ENCODE measurements at regions not wholly inside any gene's neighbourhood (a gene's known extent, or its start where the extent isn't known, plus 50 kb on each side); places are given as distances from the start of the nearest gene placed in this dataset.

DNA sequence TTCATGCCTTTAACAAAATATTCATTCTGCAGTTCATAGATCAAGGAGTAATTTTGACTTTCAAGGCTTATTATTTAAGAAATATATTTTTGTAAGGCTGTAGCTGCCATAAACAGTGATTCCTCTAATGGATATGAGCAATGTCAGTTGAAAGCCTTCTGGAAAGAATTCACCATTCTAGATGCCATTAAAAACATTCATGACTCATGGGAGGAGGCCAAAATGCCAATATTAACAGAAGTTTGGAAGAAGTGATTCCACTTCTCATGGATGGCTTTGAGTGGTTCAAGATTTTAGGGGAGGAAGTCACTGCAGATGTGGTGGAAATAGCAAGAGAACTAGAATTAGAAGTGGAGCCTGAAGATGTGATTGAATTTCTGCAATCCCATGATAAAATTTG lies 229.1 kb downstream of the DEPDC1B start:
- intact Hi-C loops (cut with micrococcal nuclease) (no loop called here), dilution Hi-C loops (cut with HindIII; ENCODE audit: low sequenced_read_pairs, unreplicated experiment) (no loop called here), in situ Hi-C loops (cut with MboI; ENCODE audit: low sequenced_read_pairs) (no loop called here)
- Histone ChIP-seq H3K56ac (ENCODE audit: extremely low read depth, insufficient read depth, low read length) (no peak overlapping the region), H3K9me1 (ENCODE audit: insufficient read depth, low read length) (no peaks in the 10 kb centered on the region), H2AK9ac (replicated peaks; ENCODE audit: low read depth, low read length, poor library complexity) (no peak overlapping the region), H3K18ac (ENCODE audit: low read depth, low read length) (no peak overlapping the region), H4K20me1 (ENCODE audit: insufficient read depth, low read length) (no peaks in the 10 kb centered on the region), H3K27ac (ENCODE audit: insufficient read depth, low read length) (no peak overlapping the region), H2BK120ac (ENCODE audit: low read depth, low read length) (no peak overlapping the region), H3K4me1 (ENCODE audit: control insufficient read depth, insufficient read depth, low read length) (no peaks in the 10 kb centered on the region), H3K23ac (ENCODE audit: low read depth, low read length) (no peak overlapping the region), H4K5ac (ENCODE audit: low read depth, low read length) (no peak overlapping the region), H3K4me2 (ENCODE audit: low read depth, low read length) (no peak overlapping the region), H4K8ac (ENCODE audit: low read depth in 2 of 2, low read length in 2 of 2) (no peak overlapping the region), H2AK5ac (ENCODE audit: low read depth, low read length) (no peak overlapping the region), H3K9ac (ENCODE audit: low read depth, low read length) (no peak overlapping the region), H3K4me3 (ENCODE audit: insufficient read depth, low read depth, low read length) (no peak overlapping the region), H2AFZ (replicated peaks; ENCODE audit: low read length, poor library complexity) (no peak overlapping the region), H3K79me1 (ENCODE audit: low read depth in 1 of 2, low read length in 2 of 2) (no peaks in the 10 kb centered on the region), H4K91ac (ENCODE audit: insufficient read depth, low read depth, low read length) (no peak overlapping the region), H3K36me3 (ENCODE audit: control insufficient read depth, insufficient read depth, low read length) (no peaks in the 10 kb centered on the region), H2BK15ac (ENCODE audit: low read depth, low read length) (no peak overlapping the region), H2BK5ac (ENCODE audit: low read depth, low read length, poor library complexity, severe bottlenecking) (no peak overlapping the region), H3K4ac (ENCODE audit: low read depth, low read length) (no peak overlapping the region), H3K27me3 (ENCODE audit: control insufficient read depth, insufficient read depth, low read length) (no peaks in the 10 kb centered on the region), H3K9me3 (ENCODE audit: control insufficient read depth, insufficient read depth, low read length) (no peaks in the 10 kb centered on the region), H2BK20ac (ENCODE audit: low read depth, low read length) (no peak overlapping the region), H3K14ac (replicated peaks; ENCODE audit: low read depth, low read length) (no peak overlapping the region)
- ChIA-PET CTCF (no interaction called here), POLR2A (ENCODE audit: unreplicated experiment) (no interaction called here)
- TF ChIP-seq RFX5 (IDR thresholded peaks at IDR 0.05; ENCODE audit: low read depth, low read length): no peak
- no peak for TF ChIP-seq CHD1 (IDR thresholded peaks at IDR 0.05; ENCODE audit: low read depth, low read length)
- TF ChIP-seq NFE2L2 (IDR thresholded peaks at IDR 0.05; ENCODE audit: low read depth, low read length): no peak
- TF ChIP-seq POLR2A (IDR thresholded peaks at IDR 0.05; ENCODE audit: low read depth, low read length): no peak
- no peak for TF ChIP-seq FOS (IDR thresholded peaks at IDR 0.05; ENCODE audit: low read depth, low read length)
- no peak for TF ChIP-seq MAZ (IDR thresholded peaks at IDR 0.05; ENCODE audit: borderline replicate concordance, low read depth, low read length)
- TF ChIP-seq MAFK (IDR thresholded peaks at IDR 0.05; ENCODE audit: low read depth, low read length): no peak
- TF ChIP-seq RAD21 (IDR thresholded peaks at IDR 0.05; ENCODE audit: low read length): no peak
- no peak for TF ChIP-seq MXI1 (IDR thresholded peaks at IDR 0.05; ENCODE audit: borderline replicate concordance, low read depth, low read length)
- TF ChIP-seq SMC3 (IDR thresholded peaks at IDR 0.05; ENCODE audit: low read depth, low read length): no peak
- TF ChIP-seq, protein P1, sequence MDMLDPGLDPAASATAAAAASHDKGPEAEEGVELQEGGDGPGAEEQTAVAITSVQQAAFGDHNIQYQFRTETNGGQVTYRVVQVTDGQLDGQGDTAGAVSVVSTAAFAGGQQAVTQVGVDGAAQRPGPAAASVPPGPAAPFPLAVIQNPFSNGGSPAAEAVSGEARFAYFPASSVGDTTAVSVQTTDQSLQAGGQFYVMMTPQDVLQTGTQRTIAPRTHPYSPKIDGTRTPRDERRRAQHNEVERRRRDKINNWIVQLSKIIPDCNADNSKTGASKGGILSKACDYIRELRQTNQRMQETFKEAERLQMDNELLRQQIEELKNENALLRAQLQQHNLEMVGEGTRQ (IDR thresholded peaks at IDR 0.05; ENCODE audit: low read depth, low read length): no peak
- TF ChIP-seq, protein P2, sequence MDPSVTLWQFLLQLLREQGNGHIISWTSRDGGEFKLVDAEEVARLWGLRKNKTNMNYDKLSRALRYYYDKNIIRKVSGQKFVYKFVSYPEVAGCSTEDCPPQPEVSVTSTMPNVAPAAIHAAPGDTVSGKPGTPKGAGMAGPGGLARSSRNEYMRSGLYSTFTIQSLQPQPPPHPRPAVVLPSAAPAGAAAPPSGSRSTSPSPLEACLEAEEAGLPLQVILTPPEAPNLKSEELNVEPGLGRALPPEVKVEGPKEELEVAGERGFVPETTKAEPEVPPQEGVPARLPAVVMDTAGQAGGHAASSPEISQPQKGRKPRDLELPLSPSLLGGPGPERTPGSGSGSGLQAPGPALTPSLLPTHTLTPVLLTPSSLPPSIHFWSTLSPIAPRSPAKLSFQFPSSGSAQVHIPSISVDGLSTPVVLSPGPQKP (IDR thresholded peaks at IDR 0.05; ENCODE audit: borderline replicate concordance, low read depth, low read length): no peak
- no peak for TF ChIP-seq BHLHE40 (IDR thresholded peaks at IDR 0.05; ENCODE audit: low read depth, low read length)
- ATAC-seq (ENCODE audit: low read depth) (no peak), DNase-seq (no peak)
- BruUV-seq (replicated peaks): no TSS peak
